Cardiac fibroblast (primary cell): ENCODE measurements at regions not wholly inside any gene's neighbourhood (a gene's known extent, or its start where the extent isn't known, plus 50 kb on each side); places are given as distances from the start of the nearest gene placed in this dataset.

Experiments used
- DNase-seq, 2 donors: peaks; one replicate each; pipeline versions ENCODE4 v3.0.0 to v3.0.0-alpha.2; 2010; ENCODE audit warnings: low read depth in 2 of 2
- H3K4me3 ChIP-seq, 2 donors: replicated peaks in 1 of 2; 1 replicate in 1 of 2; 2 replicates in 1 of 2; pipeline ENCODE4 v1.5.1; 2011; ENCODE audit warnings: low read depth in 2 of 2, low read length in 2 of 2, mild to moderate bottlenecking in 2 of 2, moderate library complexity in 1 of 2
- TF ChIP-seq, protein P1 (sequence below): IDR thresholded peaks from one replicate; pipeline ENCODE4 v1.5.1; 2011; ENCODE audit warnings: low read depth, mild to moderate bottlenecking, low read length, inconsistent platforms

DNA sequence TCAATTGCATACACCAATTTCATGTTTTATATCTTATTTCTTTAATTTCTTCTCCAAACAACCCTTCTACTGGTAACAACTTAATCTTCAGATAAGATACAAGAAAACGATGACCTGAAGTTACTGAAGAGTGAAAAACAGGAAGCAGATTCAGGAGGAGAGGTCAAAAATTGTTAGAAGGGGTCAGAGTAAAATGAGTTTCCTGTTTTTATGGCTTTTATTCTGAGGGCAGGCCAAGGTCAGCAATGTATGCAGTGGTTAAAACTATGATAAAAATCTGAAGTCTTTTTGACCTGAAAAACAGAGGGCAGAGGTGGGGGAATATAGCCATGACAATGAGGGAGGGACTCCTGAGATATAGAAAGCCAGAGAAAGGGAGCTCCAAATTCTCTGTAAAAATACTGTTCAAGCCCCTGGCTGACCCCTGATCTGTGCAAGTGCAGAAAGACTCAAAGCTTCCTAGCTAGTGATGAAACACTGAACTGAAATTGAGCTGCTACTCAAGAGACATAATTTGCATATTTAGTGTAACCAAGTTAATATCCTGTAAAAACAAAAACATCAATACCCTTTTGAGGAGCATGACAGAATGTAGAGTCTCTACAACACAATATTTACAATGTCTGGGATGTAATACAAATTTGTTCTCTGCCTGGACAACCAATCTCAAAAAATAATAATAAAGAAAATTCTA, 514.3 kb upstream of the SEL1L start:
- no peak for DNase-seq
- no peak overlapping the region for H3K4me3 ChIP-seq
- TF ChIP-seq, protein P1, sequence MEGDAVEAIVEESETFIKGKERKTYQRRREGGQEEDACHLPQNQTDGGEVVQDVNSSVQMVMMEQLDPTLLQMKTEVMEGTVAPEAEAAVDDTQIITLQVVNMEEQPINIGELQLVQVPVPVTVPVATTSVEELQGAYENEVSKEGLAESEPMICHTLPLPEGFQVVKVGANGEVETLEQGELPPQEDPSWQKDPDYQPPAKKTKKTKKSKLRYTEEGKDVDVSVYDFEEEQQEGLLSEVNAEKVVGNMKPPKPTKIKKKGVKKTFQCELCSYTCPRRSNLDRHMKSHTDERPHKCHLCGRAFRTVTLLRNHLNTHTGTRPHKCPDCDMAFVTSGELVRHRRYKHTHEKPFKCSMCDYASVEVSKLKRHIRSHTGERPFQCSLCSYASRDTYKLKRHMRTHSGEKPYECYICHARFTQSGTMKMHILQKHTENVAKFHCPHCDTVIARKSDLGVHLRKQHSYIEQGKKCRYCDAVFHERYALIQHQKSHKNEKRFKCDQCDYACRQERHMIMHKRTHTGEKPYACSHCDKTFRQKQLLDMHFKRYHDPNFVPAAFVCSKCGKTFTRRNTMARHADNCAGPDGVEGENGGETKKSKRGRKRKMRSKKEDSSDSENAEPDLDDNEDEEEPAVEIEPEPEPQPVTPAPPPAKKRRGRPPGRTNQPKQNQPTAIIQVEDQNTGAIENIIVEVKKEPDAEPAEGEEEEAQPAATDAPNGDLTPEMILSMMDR: no peak

- no peak overlapping the region for H3K4me3 ChIP-seq
- no peak for DNase-seq
- TF ChIP-seq, protein P1: no peak
These were observed 519.1 kb upstream of the SEL1L start for GRCh38 chr14:82052778-82053177.

DNA sequence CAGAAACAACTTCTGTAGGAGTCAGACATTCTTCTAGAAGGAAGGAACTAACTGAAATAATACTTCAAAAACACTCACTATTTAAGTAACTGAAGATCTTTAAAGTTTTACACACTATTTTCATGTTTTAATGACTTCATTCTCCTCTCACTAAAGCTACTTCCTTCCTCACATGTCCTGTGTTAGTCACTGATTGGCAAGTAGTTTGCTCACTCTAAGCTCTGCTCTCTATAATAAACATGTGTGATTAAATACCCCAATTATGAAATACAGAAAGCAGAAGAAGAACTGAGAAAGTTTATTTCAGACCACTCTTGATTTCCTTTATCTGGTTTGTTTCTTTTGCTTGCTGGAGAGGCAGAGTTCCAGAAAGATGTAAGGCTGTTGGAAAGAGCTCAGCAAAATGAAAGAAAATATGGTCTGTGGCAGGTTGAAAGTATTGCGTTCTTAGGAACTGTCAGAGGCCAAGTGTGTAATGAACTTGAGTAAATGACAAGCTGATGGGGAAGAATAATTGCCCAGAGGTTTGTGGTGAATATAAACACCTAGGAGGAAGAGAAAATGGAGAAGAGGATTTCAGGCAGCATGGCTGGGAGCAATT, 522.0 kb upstream of the SEL1L start:
- TF ChIP-seq, protein P1: no peak
- no peak overlapping the region for H3K4me3 ChIP-seq
- DNase-seq: no peak

GRCh38 chr14:82060219-82060618, 526.6 kb upstream of the SEL1L start:
- DNase-seq: no peak
- TF ChIP-seq, protein P1: no peak
- no peak overlapping the region for H3K4me3 ChIP-seq

GRCh38 chr14:82067221-82067875, 533.7 kb upstream of the SEL1L start:
- DNase-seq: no peak
- TF ChIP-seq, protein P1: no peak
- no peak overlapping the region for H3K4me3 ChIP-seq

GRCh38 chr14:82070040-82070439, 536.4 kb upstream of the SEL1L start:
- TF ChIP-seq, protein P1: no peak
- H3K4me3 ChIP-seq: no peak overlapping the region
- no peak for DNase-seq
